HG03095 (cell line): ENCODE measurements at regions not wholly inside any gene's neighbourhood (a gene's known extent, or its start where the extent isn't known, plus 50 kb on each side); places are given as distances from the start of the nearest gene placed in this dataset.
A peak's percentile ranks its signal among the peaks of the same experiment; 100 is the strongest.

Source experiments
- ATAC-seq: cut with Tn5 transposase; IDR thresholded peaks from one replicate; pipeline ENCODE4 v1.9.1; 2021; ENCODE audit warnings: moderate library complexity; ENCODE audit not compliant: unreplicated experiment

GRCh38 chr1:5548266-5548665 lies 444.0 kb downstream of the NPHP4 start:
- ATAC-seq, result no peak

GRCh38 chr1:5543235-5543634 lies 449.0 kb downstream of the NPHP4 start:
- no peak for ATAC-seq

- ATAC-seq, result no peak
Measured at GRCh38 chr1:5532811-5533210, 459.4 kb downstream of the NPHP4 start.

- ATAC-seq, result no peak
Measured at GRCh38 chr1:5526822-5527551, 465.2 kb downstream of the NPHP4 start.

- ATAC-seq, result no peak
Measured at GRCh38 chr1:5526385-5526750, 465.9 kb downstream of the NPHP4 start.

GRCh38 chr1:5525597-5526384 lies 466.4 kb downstream of the NPHP4 start:
- no peak for ATAC-seq

GRCh38 chr1:5522531-5523145 lies 469.6 kb downstream of the NPHP4 start:
- no peak for ATAC-seq

- no peak for ATAC-seq
Measured at GRCh38 chr1:5519366-5520135, 472.7 kb downstream of the NPHP4 start.

GRCh38 chr1:5516756-5517155 lies 475.5 kb downstream of the NPHP4 start:
- ATAC-seq, result no peak

GRCh38 chr1:5515501-5515900 lies 476.7 kb downstream of the NPHP4 start:
- ATAC-seq, result no peak

- ATAC-seq, result peak; percentile 59
Measured at GRCh38 chr1:5514527-5515183, 477.6 kb downstream of the NPHP4 start.

- ATAC-seq, result no peak
Measured at GRCh38 chr1:5513846-5514526, 478.2 kb downstream of the NPHP4 start.

- no peak for ATAC-seq
Measured at GRCh38 chr1:5513179-5513578, 479.0 kb downstream of the NPHP4 start.

- no peak for ATAC-seq
Measured at GRCh38 chr1:5511381-5512097, 480.7 kb downstream of the NPHP4 start.

- no peak for ATAC-seq
Measured at GRCh38 chr1:5509664-5510452, 482.4 kb downstream of the NPHP4 start.

- ATAC-seq, result no peak
Measured at GRCh38 chr1:5508669-5509330, 483.4 kb downstream of the NPHP4 start.

GRCh38 chr1:5507340-5507739 lies 484.9 kb downstream of the NPHP4 start:
- no peak for ATAC-seq

- no peak for ATAC-seq
Measured at GRCh38 chr1:5506634-5507033, 485.6 kb downstream of the NPHP4 start.
